ENCODE measurements at regions not wholly inside any gene's neighbourhood (a gene's known extent, or its start where the extent isn't known, plus 50 kb on each side); places are given as distances from the start of the nearest gene placed in this dataset.

GRCh38 chr2:18473241-18474181, 86.9 kb downstream of the RDH14 start:
- DNase-seq (ENCODE audit: low read depth, low spot score): no peak
- H3K27ac ChIP-seq: no peak overlapping the region

GRCh38 chr2:18467749-18468360, 92.6 kb downstream of the RDH14 start:
- DNase-seq (ENCODE audit: low read depth, low spot score): no peak
- no peak overlapping the region for H3K27ac ChIP-seq

- no peak overlapping the region for H3K27ac ChIP-seq
- DNase-seq (ENCODE audit: low read depth, low spot score): no peak
These were observed 94.5 kb downstream of the RDH14 start for GRCh38 chr2:18465979-18466378.

- no peak for DNase-seq (ENCODE audit: low read depth, low spot score)
- no peak overlapping the region for H3K27ac ChIP-seq
These were observed 95.5 kb downstream of the RDH14 start for GRCh38 chr2:18464913-18465312.

- DNase-seq (ENCODE audit: low read depth, low spot score): no peak
- H3K27ac ChIP-seq: no peak overlapping the region
These were observed 104.4 kb downstream of the RDH14 start for GRCh38 chr2:18456026-18456425.

- DNase-seq (ENCODE audit: low read depth, low spot score): no peak
- H3K27ac ChIP-seq: peak overlapping the region; percentile 10
These were observed 105.1 kb downstream of the RDH14 start for GRCh38 chr2:18455236-18455862.

GRCh38 chr2:18454692-18455235, 105.7 kb downstream of the RDH14 start:
- no peak overlapping the region for H3K27ac ChIP-seq
- no peak for DNase-seq (ENCODE audit: low read depth, low spot score)

- H3K27ac ChIP-seq: no peak overlapping the region
- no peak for DNase-seq (ENCODE audit: low read depth, low spot score)
These were observed 113.7 kb downstream of the RDH14 start for GRCh38 chr2:18446715-18447114.

- DNase-seq (ENCODE audit: low read depth, low spot score): no peak
- no peak overlapping the region for H3K27ac ChIP-seq
These were observed 114.8 kb downstream of the RDH14 start for GRCh38 chr2:18445433-18446320.

- H3K27ac ChIP-seq: no peak overlapping the region
- DNase-seq (ENCODE audit: low read depth, low spot score): no peak
These were observed 115.6 kb downstream of the RDH14 start for GRCh38 chr2:18444806-18445205.

GRCh38 chr2:18441583-18441982, 118.9 kb downstream of the RDH14 start:
- DNase-seq (ENCODE audit: low read depth, low spot score): no peak

GRCh38 chr2:18440777-18441176, 119.7 kb downstream of the RDH14 start:
- H3K27ac ChIP-seq: no peak overlapping the region
- no peak for DNase-seq (ENCODE audit: low read depth, low spot score)

More at GRCh38 chr2:18441583-18441982, 118.9 kb downstream of the RDH14 start:
- H3K27ac ChIP-seq: no peak overlapping the region

- DNase-seq (ENCODE audit: low read depth, low spot score): no peak
- no peak overlapping the region for H3K27ac ChIP-seq
These were observed 120.3 kb downstream of the RDH14 start for GRCh38 chr2:18440141-18440661.

- H3K27ac ChIP-seq: no peak overlapping the region
- no peak for DNase-seq (ENCODE audit: low read depth, low spot score)
These were observed 120.7 kb downstream of the RDH14 start for GRCh38 chr2:18439716-18440115.

- H3K27ac ChIP-seq: no peak overlapping the region
- no peak for DNase-seq (ENCODE audit: low read depth, low spot score)
These were observed 122.5 kb downstream of the RDH14 start for GRCh38 chr2:18437909-18438308.

GRCh38 chr2:18436503-18437005, 123.9 kb downstream of the RDH14 start:
- H3K27ac ChIP-seq: no peak overlapping the region
- DNase-seq (ENCODE audit: low read depth, low spot score): no peak

- H3K27ac ChIP-seq: no peak overlapping the region
- DNase-seq (ENCODE audit: low read depth, low spot score): no peak
These were observed 124.9 kb downstream of the RDH14 start for GRCh38 chr2:18435426-18436037.

- DNase-seq (ENCODE audit: low read depth, low spot score): no peak
- H3K27ac ChIP-seq: no peak overlapping the region
These were observed 126.6 kb downstream of the RDH14 start for GRCh38 chr2:18433872-18434271.

GRCh38 chr2:18432999-18433398, 127.5 kb downstream of the RDH14 start:
- no peak for DNase-seq (ENCODE audit: low read depth, low spot score)
- H3K27ac ChIP-seq: no peak overlapping the region
